ENCODE measurements at regions not wholly inside any gene's neighbourhood (a gene's known extent, or its start where the extent isn't known, plus 50 kb on each side); places are given as distances from the start of the nearest gene placed in this dataset.

- Histone ChIP-seq H3K4me1 (no peaks in the 10 kb centered on the region), H3K27me3 (replicated peaks; ENCODE audit: control insufficient read depth, insufficient read depth, low read length) (no peaks in the 10 kb centered on the region), H3K4me3 (ENCODE audit: low read depth, low read length) (no peak overlapping the region), H3K9me3 (no peaks in the 10 kb centered on the region), H3K36me3 (ENCODE audit: control insufficient read depth, insufficient read depth, low read length) (no peaks in the 10 kb centered on the region)
- no peaks in the 10 kb centered on the region for H3K36me3 Mint-ChIP-seq (ENCODE audit: insufficient read depth, unreplicated experiment)
- no peaks in the 10 kb centered on the region for H3K4me1 Mint-ChIP-seq (ENCODE audit: low read depth, unreplicated experiment)
- ChIA-PET CTCF (no interaction called here), POLR2A (no interaction called here)
- H3K27ac Mint-ChIP-seq (ENCODE audit: unreplicated experiment), result no peak overlapping the region
- H3K27me3 Mint-ChIP-seq (ENCODE audit: insufficient read depth, unreplicated experiment), result no peaks in the 10 kb centered on the region
- TF ChIP-seq CTCF (IDR thresholded peaks at IDR 0.05; ENCODE audit: insufficient read depth in 1 of 2, low read depth in 1 of 2, low read length in 1 of 2, severe bottlenecking in 1 of 2, unreplicated experiment in 1 of 2), result no peak
- no peak overlapping the region for H3K4me3 Mint-ChIP-seq (ENCODE audit: unreplicated experiment)
- BruUV-seq (replicated peaks), result no TSS peak
- DNase-seq, result no peak
- H3K9me3 Mint-ChIP-seq (ENCODE audit: unreplicated experiment), result no peaks in the 10 kb centered on the region
- intact Hi-C loops (cut with micrococcal nuclease; ENCODE audit: unreplicated experiment), result no loop called here
Observed at GRCh38 chr3:26343647-26344046, 278.9 kb upstream of the LRRC3B start.

GRCh38 chr3:26345613-26346012, 277.0 kb upstream of the LRRC3B start:
- Mint-ChIP-seq H3K27ac (ENCODE audit: unreplicated experiment) (no peak overlapping the region), H3K4me3 (ENCODE audit: unreplicated experiment) (no peak overlapping the region), H3K27me3 (ENCODE audit: insufficient read depth, unreplicated experiment) (no peaks in the 10 kb centered on the region), H3K36me3 (ENCODE audit: insufficient read depth, unreplicated experiment) (no peaks in the 10 kb centered on the region), H3K9me3 (ENCODE audit: unreplicated experiment) (no peaks in the 10 kb centered on the region), H3K4me1 (ENCODE audit: low read depth, unreplicated experiment) (no peaks in the 10 kb centered on the region)
- Histone ChIP-seq H3K4me1 (no peaks in the 10 kb centered on the region), H3K9me3 (no peaks in the 10 kb centered on the region), H3K4me3 (ENCODE audit: low read depth, low read length) (no peak overlapping the region), H3K36me3 (ENCODE audit: control insufficient read depth, insufficient read depth, low read length) (no peaks in the 10 kb centered on the region), H3K27me3 (replicated peaks; ENCODE audit: control insufficient read depth, insufficient read depth, low read length) (no peaks in the 10 kb centered on the region)
- TF ChIP-seq CTCF (IDR thresholded peaks at IDR 0.05; ENCODE audit: insufficient read depth in 1 of 2, low read depth in 1 of 2, low read length in 1 of 2, severe bottlenecking in 1 of 2, unreplicated experiment in 1 of 2), result no peak
- CTCF ChIA-PET, result no interaction called here
- DNase-seq, result no peak
- POLR2A ChIA-PET, result no interaction called here
- no TSS peak for BruUV-seq (replicated peaks)
- intact Hi-C loops (cut with micrococcal nuclease; ENCODE audit: unreplicated experiment), result no loop called here

- Mint-ChIP-seq H3K4me3 (ENCODE audit: unreplicated experiment) (no peak overlapping the region), H3K27ac (ENCODE audit: unreplicated experiment) (no peak overlapping the region), H3K27me3 (ENCODE audit: insufficient read depth, unreplicated experiment) (no peaks in the 10 kb centered on the region), H3K9me3 (ENCODE audit: unreplicated experiment) (no peaks in the 10 kb centered on the region), H3K4me1 (ENCODE audit: low read depth, unreplicated experiment) (no peaks in the 10 kb centered on the region), H3K36me3 (ENCODE audit: insufficient read depth, unreplicated experiment) (no peaks in the 10 kb centered on the region)
- no TSS peak for BruUV-seq (replicated peaks)
- ChIA-PET CTCF (no interaction called here), POLR2A (no interaction called here)
- Histone ChIP-seq H3K36me3 (ENCODE audit: control insufficient read depth, insufficient read depth, low read length) (no peaks in the 10 kb centered on the region), H3K4me1 (no peaks in the 10 kb centered on the region), H3K9me3 (no peaks in the 10 kb centered on the region), H3K4me3 (ENCODE audit: low read depth, low read length) (no peak overlapping the region), H3K27me3 (replicated peaks; ENCODE audit: control insufficient read depth, insufficient read depth, low read length) (no peaks in the 10 kb centered on the region)
- intact Hi-C loops (cut with micrococcal nuclease; ENCODE audit: unreplicated experiment), result no loop called here
- no peak for TF ChIP-seq CTCF (IDR thresholded peaks at IDR 0.05; ENCODE audit: insufficient read depth in 1 of 2, low read depth in 1 of 2, low read length in 1 of 2, severe bottlenecking in 1 of 2, unreplicated experiment in 1 of 2)
- no peak for DNase-seq
Observed at GRCh38 chr3:26346497-26346896, 276.1 kb upstream of the LRRC3B start.

All from Caco-2 (cell line).